Vagina (tissue), 2 donors: ENCODE measurements at regions not wholly inside any gene's neighbourhood (a gene's known extent, or its start where the extent isn't known, plus 50 kb on each side); places are given as distances from the start of the nearest gene placed in this dataset.

Experiments used
- DNase-seq, 2 donors: peaks; one replicate each; pipeline ENCODE4 v3.0.0-alpha.2; 2017; ENCODE audit errors: extremely low spot score in 2 of 2
- H3K27ac ChIP-seq: fragments of 200-600 bp; sonication (generic); one replicate; pipeline ENCODE4 v1.5.1; 2019
- H3K27me3 ChIP-seq: fragments of 200-600 bp; sonication (generic); one replicate; pipeline ENCODE4 v1.5.1; 2019
- H3K36me3 ChIP-seq, 2 donors: fragments of 200-600 bp; sonication (generic); one replicate each; pipeline ENCODE4 v1.5.1; 2017 to 2019
- H3K4me1 ChIP-seq: fragments of 200-600 bp; sonication (generic); one replicate; pipeline ENCODE4 v1.5.1; 2019
- H3K4me3 ChIP-seq, 2 donors: fragments of 200-600 bp; sonication (generic); 1 replicate in 1 of 2; 2 replicates in 1 of 2; pipeline ENCODE4 v1.5.1; 2016 to 2019
- H3K9me3 ChIP-seq: fragments of 200-600 bp; sonication (generic); one replicate; pipeline ENCODE4 v1.5.1; 2019
- CTCF ChIP-seq, 3 experiments: fragments of 450-650 bp in 2 of 3; fragments of 200-600 bp in 1 of 3; sonication (generic) in 1 of 3; IDR thresholded peaks; one replicate each; pipeline ENCODE4 v1.5.1; 2017 to 2019; ENCODE audit warnings: antibody characterized with exemption in 3 of 3, mild to moderate bottlenecking in 2 of 3, moderate library complexity in 2 of 3
- POLR2A ChIP-seq, 2 donors: fragments of 450-650 bp; IDR thresholded peaks; one replicate each; pipeline ENCODE4 v1.6.1; 2017; ENCODE audit warnings: antibody characterized with exemption in 2 of 2, mild to moderate bottlenecking in 2 of 2, moderate library complexity in 2 of 2
- POLR2AphosphoS5 ChIP-seq, 2 donors: sonication (generic); formaldehyde crosslinking; IDR thresholded peaks; one replicate each; pipeline ENCODE4 v1.9.0; 2017; ENCODE audit warnings: antibody characterized with exemption in 2 of 2, mild to moderate bottlenecking in 2 of 2, low read depth in 1 of 2; ENCODE audit not compliant: insufficient read depth in 1 of 2
- intact Hi-C: fragments of 100-400 bp; cut with DNase I; formaldehyde crosslinking; loops from one replicate; pipeline ENCODE4 v1.15.1; 2023

- no peaks in the 10 kb centered on the region for H3K36me3 ChIP-seq
- no peaks in the 10 kb centered on the region for H3K4me1 ChIP-seq
- H3K9me3 ChIP-seq, result no peaks in the 10 kb centered on the region
- intact Hi-C loops, result no loop called here
- H3K4me3 ChIP-seq, result no peak overlapping the region
- DNase-seq, result no peak
- H3K27ac ChIP-seq, result no peak overlapping the region
- TF ChIP-seq POLR2AphosphoS5 (IDR thresholded peaks at IDR 0.05; ENCODE audit: insufficient read depth in 1 of 2, low read depth in 1 of 2), result no peak
- no peak for TF ChIP-seq POLR2A (IDR thresholded peaks at IDR 0.05)
- no peak for TF ChIP-seq CTCF (IDR thresholded peaks at IDR 0.05)
- no peaks in the 10 kb centered on the region for H3K27me3 ChIP-seq
These were observed 271.5 kb downstream of the ACTR3 start for GRCh38 chr2:114161371-114161770.

GRCh38 chr2:114167799-114168198, 274.6 kb upstream of the DPP10 start:
- H3K27me3 ChIP-seq, result no peaks in the 10 kb centered on the region
- H3K36me3 ChIP-seq, result no peaks in the 10 kb centered on the region
- intact Hi-C loops, result no loop called here
- no peak for DNase-seq
- TF ChIP-seq POLR2A (IDR thresholded peaks at IDR 0.05) (no peak), POLR2AphosphoS5 (IDR thresholded peaks at IDR 0.05; ENCODE audit: insufficient read depth in 1 of 2, low read depth in 1 of 2) (no peak), CTCF (IDR thresholded peaks at IDR 0.05) (no peak)
- no peaks in the 10 kb centered on the region for H3K9me3 ChIP-seq
- H3K4me3 ChIP-seq, result no peak overlapping the region
- H3K4me1 ChIP-seq, result no peaks in the 10 kb centered on the region
- H3K27ac ChIP-seq, result no peak overlapping the region

- Histone ChIP-seq H3K9me3 (no peaks in the 10 kb centered on the region), H3K27me3 (no peaks in the 10 kb centered on the region), H3K27ac (no peak overlapping the region), H3K4me1 (no peaks in the 10 kb centered on the region), H3K4me3 (no peak overlapping the region), H3K36me3 (no peaks in the 10 kb centered on the region)
- TF ChIP-seq POLR2AphosphoS5 (IDR thresholded peaks at IDR 0.05; ENCODE audit: insufficient read depth in 1 of 2, low read depth in 1 of 2), result no peak
- no peak for TF ChIP-seq CTCF (IDR thresholded peaks at IDR 0.05)
- TF ChIP-seq POLR2A (IDR thresholded peaks at IDR 0.05), result no peak
- intact Hi-C loops, result no loop called here
- no peak for DNase-seq
These were observed 272.4 kb upstream of the DPP10 start for GRCh38 chr2:114170070-114170469.

- TF ChIP-seq POLR2AphosphoS5 (IDR thresholded peaks at IDR 0.05; ENCODE audit: insufficient read depth in 1 of 2, low read depth in 1 of 2) (no peak), POLR2A (IDR thresholded peaks at IDR 0.05) (no peak), CTCF (IDR thresholded peaks at IDR 0.05) (no peak)
- Histone ChIP-seq H3K4me3 (no peak overlapping the region), H3K9me3 (no peaks in the 10 kb centered on the region), H3K27ac (no peak overlapping the region), H3K36me3 (no peaks in the 10 kb centered on the region), H3K4me1 (no peaks in the 10 kb centered on the region), H3K27me3 (no peaks in the 10 kb centered on the region)
- intact Hi-C loops, result no loop called here
- no peak for DNase-seq
These were observed 266.9 kb upstream of the DPP10 start for GRCh38 chr2:114175507-114175906.

- no peaks in the 10 kb centered on the region for H3K36me3 ChIP-seq
- no peak overlapping the region for H3K4me3 ChIP-seq
- no peak for DNase-seq
- intact Hi-C loops, result no loop called here
- no peak overlapping the region for H3K27ac ChIP-seq
- H3K4me1 ChIP-seq, result no peaks in the 10 kb centered on the region
- H3K27me3 ChIP-seq, result no peaks in the 10 kb centered on the region
- TF ChIP-seq POLR2A (IDR thresholded peaks at IDR 0.05) (no peak), POLR2AphosphoS5 (IDR thresholded peaks at IDR 0.05; ENCODE audit: insufficient read depth in 1 of 2, low read depth in 1 of 2) (no peak), CTCF (IDR thresholded peaks at IDR 0.05) (no peak)
- H3K9me3 ChIP-seq, result no peaks in the 10 kb centered on the region
These were observed 256.9 kb upstream of the DPP10 start for GRCh38 chr2:114185501-114185900.
